ENCODE measurements at regions not wholly inside any gene's neighbourhood (a gene's known extent, or its start where the extent isn't known, plus 50 kb on each side); places are given as distances from the start of the nearest gene placed in this dataset.
"Not testable (repeated sequence)": the region's sequence is repeated elsewhere in the genome, so short reads cannot be mapped to it uniquely, and the experiment has no call there.

DNA sequence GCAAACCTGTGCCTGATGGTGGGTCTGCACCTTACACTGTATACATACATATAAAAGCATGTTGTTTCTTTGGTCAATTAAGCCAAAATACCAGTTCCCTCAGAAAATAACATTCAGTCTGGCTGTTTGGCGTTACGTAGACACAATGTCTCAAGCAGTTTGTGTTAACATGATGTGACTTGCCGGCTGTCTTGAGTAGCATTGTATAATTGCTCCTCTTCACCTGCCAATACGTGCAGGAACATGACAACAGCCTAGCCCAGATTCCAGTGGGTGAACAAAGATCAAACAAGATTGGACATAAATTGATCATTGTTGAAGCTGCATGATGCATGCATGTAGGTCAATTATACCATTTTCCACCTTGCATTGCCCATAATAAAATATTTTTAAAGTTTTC lies 102.3 kb downstream of the F11 start:
- H2BK5ac ChIP-seq (ENCODE audit: low read length): no peak overlapping the region
- H3K9me3 ChIP-seq (replicated peaks in 1 of 2; ENCODE audit: control insufficient read depth in 2 of 2, insufficient read depth in 1 of 2, low read depth in 1 of 2, low read length in 2 of 2): peaks cover 7 to 10% of the 10 kb centered on the region in 2 donors
- no peak overlapping the region for H3K4me3 ChIP-seq (ENCODE audit: low read length in 2 of 2)
- DNase-seq (ENCODE audit: low spot score): no peak
- no peak overlapping the region for H2BK12ac ChIP-seq (ENCODE audit: low read length)
- H3K9ac ChIP-seq (ENCODE audit: low read depth, low read length, poor library complexity): no peak overlapping the region
- H3K4me1 ChIP-seq (ENCODE audit: control insufficient read depth in 2 of 2, insufficient read depth in 1 of 2, low read depth in 1 of 2, low read length in 2 of 2): no peaks in the 10 kb centered on the region
- no peaks in the 10 kb centered on the region for H3K27me3 ChIP-seq (ENCODE audit: control insufficient read depth in 3 of 3, insufficient read depth in 3 of 3, low read depth in 1 of 3, low read length in 3 of 3)
- H3K4me2 ChIP-seq (ENCODE audit: insufficient read depth, low read length, poor library complexity, severe bottlenecking): no peak overlapping the region
- H3K36me3 ChIP-seq (replicated peaks in 1 of 2; ENCODE audit: control insufficient read depth in 2 of 2, insufficient read depth in 2 of 2, low read length in 2 of 2): peaks cover 0 to 2% of the 10 kb centered on the region in 2 donors
- H3K27ac ChIP-seq (replicated peaks; ENCODE audit: low read length): no peak overlapping the region
- no peak overlapping the region for H3K14ac ChIP-seq (ENCODE audit: low read length)
- no peak overlapping the region for H2AK5ac ChIP-seq (ENCODE audit: low read depth, low read length)
- no peak overlapping the region for H2BK120ac ChIP-seq (ENCODE audit: low read depth, low read length)
- H4K8ac ChIP-seq (ENCODE audit: low read depth, low read length): no peak overlapping the region
- no peak overlapping the region for H3K23ac ChIP-seq (ENCODE audit: low read depth, low read length, poor library complexity)
- H3K4ac ChIP-seq (ENCODE audit: low read length): no peak overlapping the region
- H3K79me1 ChIP-seq (ENCODE audit: low read depth, low read length): no peaks in the 10 kb centered on the region
- WGBS, 2 donors (ENCODE audit: extremely low coverage in 2 of 2, insufficient read length in 2 of 2, insufficient replicate concordance in 1 of 2): no CpG with 5 or more reads among the region's 4 CpGs
- no peak overlapping the region for H4K91ac ChIP-seq (ENCODE audit: low read depth, low read length, poor library complexity)
- H3K18ac ChIP-seq (ENCODE audit: low read length): no peak overlapping the region
- no peak overlapping the region for H2AFZ ChIP-seq (ENCODE audit: low read length)
- no peak overlapping the region for H2BK15ac ChIP-seq (ENCODE audit: low read length)

DNA sequence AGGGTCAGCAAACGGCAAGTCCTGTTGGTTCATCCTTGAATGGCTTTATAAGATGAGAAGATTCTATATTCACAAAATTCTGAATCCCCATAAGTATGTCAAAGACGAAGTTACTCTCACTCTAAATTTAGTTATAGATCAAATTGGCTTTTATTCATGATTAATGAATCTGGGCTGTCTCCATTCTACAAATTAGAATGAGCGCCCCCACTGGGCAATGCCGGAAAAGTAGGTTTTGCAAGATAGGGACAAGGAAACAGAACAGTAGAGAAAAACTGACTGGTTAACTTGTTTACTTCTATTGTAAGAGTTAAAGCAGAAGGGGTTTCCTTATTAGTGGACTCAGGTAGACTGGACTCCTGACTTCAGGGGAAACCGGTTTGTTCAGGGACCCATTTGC lies 100.3 kb downstream of the F11 start:
- Histone ChIP-seq H3K9ac (ENCODE audit: low read depth, low read length, poor library complexity) (no peak overlapping the region), H3K4ac (ENCODE audit: low read length) (no peak overlapping the region), H3K4me2 (ENCODE audit: insufficient read depth, low read length, poor library complexity, severe bottlenecking) (no peak overlapping the region), H2BK15ac (ENCODE audit: low read length) (no peak overlapping the region), H3K14ac (ENCODE audit: low read length) (no peak overlapping the region), H3K79me1 (ENCODE audit: low read depth, low read length) (no peaks in the 10 kb centered on the region), H3K9me3 (replicated peaks in 1 of 2; ENCODE audit: control insufficient read depth in 2 of 2, insufficient read depth in 1 of 2, low read depth in 1 of 2, low read length in 2 of 2) (peaks cover 10% of the 10 kb centered on the region in 2 donors), H2BK12ac (ENCODE audit: low read length) (no peak overlapping the region), H2AK5ac (ENCODE audit: low read depth, low read length) (no peak overlapping the region), H3K4me3 (ENCODE audit: low read length in 2 of 2) (no peak overlapping the region), H3K18ac (ENCODE audit: low read length) (no peak overlapping the region), H3K36me3 (replicated peaks in 1 of 2; ENCODE audit: control insufficient read depth in 2 of 2, insufficient read depth in 2 of 2, low read length in 2 of 2) (peaks cover 0 to 2% of the 10 kb centered on the region in 2 donors), H2BK5ac (ENCODE audit: low read length) (no peak overlapping the region), H3K27ac (replicated peaks; ENCODE audit: low read length) (no peak overlapping the region), H3K27me3 (ENCODE audit: control insufficient read depth in 3 of 3, insufficient read depth in 3 of 3, low read depth in 1 of 3, low read length in 3 of 3) (no peaks in the 10 kb centered on the region), H3K4me1 (ENCODE audit: control insufficient read depth in 2 of 2, insufficient read depth in 1 of 2, low read depth in 1 of 2, low read length in 2 of 2) (no peaks in the 10 kb centered on the region), H2BK120ac (ENCODE audit: low read depth, low read length) (no peak overlapping the region), H2AFZ (ENCODE audit: low read length) (no peak overlapping the region), H3K23ac (ENCODE audit: low read depth, low read length, poor library complexity) (no peak overlapping the region), H4K8ac (ENCODE audit: low read depth, low read length) (no peak overlapping the region), H4K91ac (ENCODE audit: low read depth, low read length, poor library complexity) (no peak overlapping the region)
- no CpG with 5 or more reads among the region's 5 CpGs for WGBS, 2 donors (ENCODE audit: extremely low coverage in 2 of 2, insufficient read length in 2 of 2, insufficient replicate concordance in 1 of 2)
- DNase-seq (ENCODE audit: low spot score): no peak

DNA sequence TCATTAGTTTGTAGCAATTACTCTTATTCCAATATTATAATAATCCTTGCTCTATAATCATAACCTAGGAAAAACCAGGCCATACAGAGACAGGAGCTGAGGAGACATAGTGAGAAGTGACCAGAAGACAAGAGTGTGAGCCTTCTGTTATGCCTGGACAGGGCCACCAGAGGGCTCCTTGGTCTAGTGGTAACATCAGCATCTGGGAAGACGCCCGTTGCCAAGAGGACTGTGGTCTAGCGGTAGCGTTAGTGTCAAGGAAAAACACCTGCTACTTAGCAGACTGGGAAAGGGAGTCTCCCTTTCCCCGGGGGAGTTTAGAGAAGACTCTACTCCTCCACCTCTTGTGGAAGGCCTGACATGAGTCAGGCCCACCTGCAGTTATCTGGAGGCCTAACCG lies 97.0 kb downstream of the F11 start:
- no CpG with 5 or more reads among the region's 6 CpGs for WGBS, 2 donors (ENCODE audit: extremely low coverage in 2 of 2, insufficient read length in 2 of 2, insufficient replicate concordance in 1 of 2)
- H4K91ac ChIP-seq (ENCODE audit: low read depth, low read length, poor library complexity); H3K14ac ChIP-seq (ENCODE audit: low read length); H3K4me1 ChIP-seq (ENCODE audit: control insufficient read depth in 2 of 2, insufficient read depth in 1 of 2, low read depth in 1 of 2, low read length in 2 of 2); H3K4ac ChIP-seq (ENCODE audit: low read length); H4K8ac ChIP-seq (ENCODE audit: low read depth, low read length); H2BK5ac ChIP-seq (ENCODE audit: low read length); H2BK12ac ChIP-seq (ENCODE audit: low read length); H3K4me3 ChIP-seq (ENCODE audit: low read length in 2 of 2); H3K36me3 ChIP-seq (replicated peaks in 1 of 2; ENCODE audit: control insufficient read depth in 2 of 2, insufficient read depth in 2 of 2, low read length in 2 of 2); H2BK120ac ChIP-seq (ENCODE audit: low read depth, low read length); H3K79me1 ChIP-seq (ENCODE audit: low read depth, low read length); H3K18ac ChIP-seq (ENCODE audit: low read length); H3K23ac ChIP-seq (ENCODE audit: low read depth, low read length, poor library complexity); H3K9ac ChIP-seq (ENCODE audit: low read depth, low read length, poor library complexity); H2AK5ac ChIP-seq (ENCODE audit: low read depth, low read length); H2BK15ac ChIP-seq (ENCODE audit: low read length); H3K27me3 ChIP-seq (ENCODE audit: control insufficient read depth in 3 of 3, insufficient read depth in 3 of 3, low read depth in 1 of 3, low read length in 3 of 3); DNase-seq (ENCODE audit: low spot score); H2AFZ ChIP-seq (ENCODE audit: low read length); H3K4me2 ChIP-seq (ENCODE audit: insufficient read depth, low read length, poor library complexity, severe bottlenecking); H3K27ac ChIP-seq (replicated peaks; ENCODE audit: low read length): not testable (repeated sequence)
- H3K9me3 ChIP-seq (replicated peaks in 1 of 2; ENCODE audit: control insufficient read depth in 2 of 2, insufficient read depth in 1 of 2, low read depth in 1 of 2, low read length in 2 of 2): peaks cover 10% of the 10 kb centered on the region in 2 donors

DNA sequence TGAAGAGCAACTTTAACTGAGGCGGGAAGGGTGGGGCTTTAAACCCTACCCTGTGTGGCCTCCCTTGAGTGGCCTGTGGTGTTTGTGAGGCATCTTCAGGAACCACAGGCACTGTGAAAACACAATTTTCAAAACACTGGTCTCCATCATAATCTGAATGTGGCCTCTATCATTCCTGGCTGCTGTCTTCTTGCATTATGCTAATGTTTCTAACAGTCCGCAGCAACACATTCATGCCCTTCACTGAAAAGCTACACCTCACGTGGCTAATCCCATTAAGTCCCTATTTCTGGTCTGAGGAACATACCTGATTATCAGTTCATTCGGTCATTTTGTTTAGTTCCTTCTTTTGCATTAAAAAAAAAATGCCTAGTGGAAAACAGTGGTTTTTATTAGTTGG lies 94.6 kb downstream of the F11 start:
- H3K14ac ChIP-seq (ENCODE audit: low read length): no peak overlapping the region
- no peaks in the 10 kb centered on the region for H3K27me3 ChIP-seq (ENCODE audit: control insufficient read depth in 3 of 3, insufficient read depth in 3 of 3, low read depth in 1 of 3, low read length in 3 of 3)
- H3K9ac ChIP-seq (ENCODE audit: low read depth, low read length, poor library complexity): no peak overlapping the region
- no peaks in the 10 kb centered on the region for H3K4me1 ChIP-seq (ENCODE audit: control insufficient read depth in 2 of 2, insufficient read depth in 1 of 2, low read depth in 1 of 2, low read length in 2 of 2)
- no peak overlapping the region for H3K27ac ChIP-seq (replicated peaks; ENCODE audit: low read length)
- H3K9me3 ChIP-seq (replicated peaks in 1 of 2; ENCODE audit: control insufficient read depth in 2 of 2, insufficient read depth in 1 of 2, low read depth in 1 of 2, low read length in 2 of 2): peaks cover 10% of the 10 kb centered on the region in 2 donors
- H4K91ac ChIP-seq (ENCODE audit: low read depth, low read length, poor library complexity): no peak overlapping the region
- no peak overlapping the region for H2AK5ac ChIP-seq (ENCODE audit: low read depth, low read length)
- H3K4me3 ChIP-seq (ENCODE audit: low read length in 2 of 2): no peak overlapping the region
- DNase-seq (ENCODE audit: low spot score): no peak
- H3K36me3 ChIP-seq (replicated peaks in 1 of 2; ENCODE audit: control insufficient read depth in 2 of 2, insufficient read depth in 2 of 2, low read length in 2 of 2): peaks cover 0 to 2% of the 10 kb centered on the region in 2 donors
- H3K4ac ChIP-seq (ENCODE audit: low read length): no peak overlapping the region
- no peak overlapping the region for H3K4me2 ChIP-seq (ENCODE audit: insufficient read depth, low read length, poor library complexity, severe bottlenecking)
- no peak overlapping the region for H2BK12ac ChIP-seq (ENCODE audit: low read length)
- H3K23ac ChIP-seq (ENCODE audit: low read depth, low read length, poor library complexity): no peak overlapping the region
- WGBS, 2 donors (ENCODE audit: extremely low coverage in 2 of 2, insufficient read length in 2 of 2, insufficient replicate concordance in 1 of 2): no CpG with 5 or more reads among the region's 4 CpGs
- no peak overlapping the region for H2BK5ac ChIP-seq (ENCODE audit: low read length)
- H3K18ac ChIP-seq (ENCODE audit: low read length): no peak overlapping the region
- H2BK120ac ChIP-seq (ENCODE audit: low read depth, low read length): no peak overlapping the region
- no peaks in the 10 kb centered on the region for H3K79me1 ChIP-seq (ENCODE audit: low read depth, low read length)
- H4K8ac ChIP-seq (ENCODE audit: low read depth, low read length): no peak overlapping the region
- no peak overlapping the region for H2BK15ac ChIP-seq (ENCODE audit: low read length)
- H2AFZ ChIP-seq (ENCODE audit: low read length): no peak overlapping the region

Measured in neuronal stem cell (in vitro differentiated cells).